OCI-LY1 (cell line): ENCODE measurements at regions not wholly inside any gene's neighbourhood (a gene's known extent, or its start where the extent isn't known, plus 50 kb on each side); places are given as distances from the start of the nearest gene placed in this dataset.

Experiments used
- CTCF ChIP-seq: fragments of 200-600 bp; sonication (generic), shearing (Covaris generic); IDR thresholded peaks from 2 replicates; pipeline ENCODE4 v1.5.1; 2017; ENCODE audit warnings: mild to moderate bottlenecking, antibody characterized with exemption, low read length, moderate library complexity, mixed read lengths
- EZH2 ChIP-seq: fragments of 200-600 bp; sonication (generic), shearing (Covaris generic); IDR thresholded peaks from 2 replicates; pipeline ENCODE4 v1.8.0; 2017; ENCODE audit warnings: borderline replicate concordance, mixed run types, mild to moderate bottlenecking, antibody characterized with exemption, low read length, moderate library complexity, mixed read lengths

GRCh38 chr3:72050048-72050632, 265.2 kb upstream of the PROK2 start:
- no peak for TF ChIP-seq EZH2
- no peak for TF ChIP-seq CTCF
